Transverse colon (tissue), 4 donors: ENCODE measurements at regions not wholly inside any gene's neighbourhood (a gene's known extent, or its start where the extent isn't known, plus 50 kb on each side); places are given as distances from the start of the nearest gene placed in this dataset.

Source experiments
- DNase-seq: peaks from one replicate; pipeline ENCODE4 v3.0.0-alpha.2; 2019
- H3K27ac ChIP-seq, 4 donors: fragments of 200-600 bp; sonication (generic); 2 replicates each; pipeline ENCODE4 v1.5.1; 2016 to 2018; ENCODE audit warnings: inconsistent platforms in 4 of 4
- H3K27me3 ChIP-seq: fragments of 200-600 bp; sonication (generic); 2 replicates; pipeline ENCODE4 v1.5.1; 2017; ENCODE audit warnings: inconsistent platforms
- H3K36me3 ChIP-seq, 4 donors: fragments of 200-600 bp; sonication (generic); 2 replicates each; pipeline ENCODE4 v1.5.1; 2017 to 2019; ENCODE audit warnings: inconsistent platforms in 4 of 4
- H3K4me1 ChIP-seq, 4 donors: fragments of 200-600 bp; sonication (generic); 2 replicates each; pipeline ENCODE4 v1.5.1; 2017 to 2020; ENCODE audit warnings: inconsistent platforms in 4 of 4
- H3K4me3 ChIP-seq, 4 donors: fragments of 200-600 bp; sonication (generic); 1 replicate in 1 of 4; 2 replicates in 3 of 4; pipeline versions ENCODE4 v1.5.1 to v1.6.1; 2017 to 2019; ENCODE audit warnings: inconsistent platforms in 4 of 4
- H3K9me3 ChIP-seq, 2 donors: fragments of 200-600 bp; sonication (generic); 2 replicates each; pipeline ENCODE4 v1.5.1; 2017 to 2019; ENCODE audit warnings: inconsistent platforms in 2 of 2
- EP300 ChIP-seq: sonication (generic); formaldehyde crosslinking; IDR thresholded peaks from one replicate; pipeline ENCODE4 v1.6.1; 2017; ENCODE audit warnings: antibody characterized with exemption, low read depth
- POLR2A ChIP-seq: fragments of 450-650 bp; IDR thresholded peaks from one replicate; pipeline ENCODE4 v1.6.1; 2016; ENCODE audit warnings: antibody characterized with exemption, mild to moderate bottlenecking, moderate library complexity
- POLR2AphosphoS5 ChIP-seq, 3 donors: sonication (generic); formaldehyde crosslinking; IDR thresholded peaks; one replicate each; pipeline ENCODE4 v1.6.1; 2016; ENCODE audit warnings: antibody characterized with exemption in 3 of 3
- WGBS, 2 donors: methylation state at CpG; one replicate each; pipeline ENCODE4 v1.1.5; 2018; ENCODE audit warnings: low coverage in 1 of 2; 5-methylcytosine and 5-hydroxymethylcytosine counted together
- in situ Hi-C, 4 donors: fragments of 200-750 bp; cut with MboI; loops; one replicate each; pipeline versions ENCODE4 v1.15.0 to v1.15.1; 2017; ENCODE audit warnings: low sequenced_read_pairs in 3 of 4, low pct_ligation_motif_present in 1 of 4, low pct_unique_long_range_greater_than_20kb in 1 of 4
- intact Hi-C: fragments of 100-400 bp; cut with DNase I; formaldehyde crosslinking; loops from one replicate; pipeline ENCODE4 v1.15.1; 2023; ENCODE audit warnings: low total_unique reads
- TF ChIP-seq, protein P1 (sequence below), 5 experiments: fragments of 200-600 bp in 3 of 5; fragments of 450-650 bp in 2 of 5; sonication (generic) in 3 of 5; IDR thresholded peaks; 1 replicate in 2 of 5; 2 replicates in 3 of 5; pipeline ENCODE4 v1.5.1; 2016 to 2017; ENCODE audit warnings: antibody characterized with exemption in 5 of 5, inconsistent platforms in 3 of 5, mild to moderate bottlenecking in 2 of 5, moderate library complexity in 1 of 5

DNA sequence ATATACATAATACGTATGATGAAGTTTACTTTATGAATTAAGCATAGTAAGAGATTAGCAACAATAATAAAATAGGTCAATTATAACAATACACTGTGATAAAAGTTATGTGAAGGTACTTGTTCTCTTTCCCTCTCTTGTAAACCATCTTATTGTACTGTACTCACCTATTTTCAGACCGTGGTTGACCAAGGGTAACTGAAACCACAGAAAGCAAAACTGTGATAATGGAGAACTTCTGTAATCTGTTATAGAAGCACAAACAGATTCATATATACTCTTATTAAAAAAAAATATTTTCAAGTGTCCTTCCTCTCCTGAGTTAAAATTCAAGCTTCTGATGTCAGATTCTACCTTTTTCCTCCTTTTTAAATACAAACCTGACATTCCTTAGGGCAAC is 1247.8 kb upstream of the SORCS1 start:
- 42 to 86% methylated on average over 2 of the region's 2 CpGs for WGBS, 2 donors
- no peak for DNase-seq
- Histone ChIP-seq H3K27me3 (no peaks in the 10 kb centered on the region), H3K27ac (no peak overlapping the region), H3K9me3 (no peaks in the 10 kb centered on the region), H3K36me3 (no peaks in the 10 kb centered on the region), H3K4me1 (no peaks in the 10 kb centered on the region), H3K4me3 (no peak overlapping the region)
- TF ChIP-seq, protein P1, sequence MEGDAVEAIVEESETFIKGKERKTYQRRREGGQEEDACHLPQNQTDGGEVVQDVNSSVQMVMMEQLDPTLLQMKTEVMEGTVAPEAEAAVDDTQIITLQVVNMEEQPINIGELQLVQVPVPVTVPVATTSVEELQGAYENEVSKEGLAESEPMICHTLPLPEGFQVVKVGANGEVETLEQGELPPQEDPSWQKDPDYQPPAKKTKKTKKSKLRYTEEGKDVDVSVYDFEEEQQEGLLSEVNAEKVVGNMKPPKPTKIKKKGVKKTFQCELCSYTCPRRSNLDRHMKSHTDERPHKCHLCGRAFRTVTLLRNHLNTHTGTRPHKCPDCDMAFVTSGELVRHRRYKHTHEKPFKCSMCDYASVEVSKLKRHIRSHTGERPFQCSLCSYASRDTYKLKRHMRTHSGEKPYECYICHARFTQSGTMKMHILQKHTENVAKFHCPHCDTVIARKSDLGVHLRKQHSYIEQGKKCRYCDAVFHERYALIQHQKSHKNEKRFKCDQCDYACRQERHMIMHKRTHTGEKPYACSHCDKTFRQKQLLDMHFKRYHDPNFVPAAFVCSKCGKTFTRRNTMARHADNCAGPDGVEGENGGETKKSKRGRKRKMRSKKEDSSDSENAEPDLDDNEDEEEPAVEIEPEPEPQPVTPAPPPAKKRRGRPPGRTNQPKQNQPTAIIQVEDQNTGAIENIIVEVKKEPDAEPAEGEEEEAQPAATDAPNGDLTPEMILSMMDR (IDR thresholded peaks at IDR 0.05): no peak
- no peak for TF ChIP-seq EP300
- no peak for TF ChIP-seq POLR2A
- no peak for TF ChIP-seq POLR2AphosphoS5 (IDR thresholded peaks at IDR 0.05)
- in situ Hi-C loops: no loop called here
- intact Hi-C loops: no loop called here

DNA sequence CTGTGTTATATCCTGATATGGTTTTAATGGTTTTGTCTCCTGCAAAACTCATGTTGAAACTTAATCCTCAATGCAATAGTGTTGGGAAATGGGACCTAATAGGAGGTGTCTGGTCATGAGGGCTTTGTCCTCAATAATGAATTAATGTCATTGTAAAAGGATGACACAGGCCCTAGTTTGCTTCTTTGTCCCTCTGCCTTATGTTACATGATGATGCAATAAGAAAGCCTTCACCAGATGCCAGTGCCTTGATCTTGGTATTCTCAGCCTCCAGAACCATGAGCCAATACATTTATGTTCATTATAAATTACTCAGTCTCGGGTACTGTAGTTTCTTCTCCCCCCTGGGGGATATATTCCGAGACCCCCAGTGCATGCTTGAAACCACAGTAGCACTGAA is 1247.4 kb upstream of the SORCS1 start:
- no peak for DNase-seq
- 80% methylated on average over 2 of the region's 2 CpGs; no CpG with 5 or more reads in 1 of the 2 donors for WGBS, 2 donors
- no peaks in the 10 kb centered on the region for H3K36me3 ChIP-seq
- intact Hi-C loops (no loop called here), in situ Hi-C loops (no loop called here)
- TF ChIP-seq POLR2AphosphoS5 (IDR thresholded peaks at IDR 0.05): no peak
- no peaks in the 10 kb centered on the region for H3K4me1 ChIP-seq
- no peak overlapping the region for H3K4me3 ChIP-seq
- no peaks in the 10 kb centered on the region for H3K9me3 ChIP-seq
- no peaks in the 10 kb centered on the region for H3K27me3 ChIP-seq
- H3K27ac ChIP-seq: no peak overlapping the region

DNA sequence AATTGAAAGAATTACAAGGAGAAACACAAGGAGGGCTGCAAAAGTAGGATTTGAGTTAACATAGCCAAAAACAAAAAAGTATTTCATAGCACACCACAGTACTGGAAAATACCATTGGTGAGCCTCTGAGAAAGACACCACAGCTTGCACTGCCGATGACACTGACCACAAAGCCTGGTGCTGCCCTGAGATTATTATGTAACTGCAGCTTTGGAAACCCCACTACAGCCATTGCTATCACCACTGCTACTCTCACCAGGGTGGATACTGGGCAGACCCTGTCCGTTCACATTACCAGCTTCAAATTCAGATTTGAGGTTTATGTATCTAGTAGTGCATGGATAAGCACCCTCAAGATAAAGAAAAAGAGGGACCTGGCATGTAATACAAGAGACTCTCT is 1246.7 kb upstream of the SORCS1 start:
- no peaks in the 10 kb centered on the region for H3K4me1 ChIP-seq
- H3K36me3 ChIP-seq: no peaks in the 10 kb centered on the region
- no peak for DNase-seq
- no peak for TF ChIP-seq POLR2AphosphoS5 (IDR thresholded peaks at IDR 0.05)
- TF ChIP-seq, protein P1 (IDR thresholded peaks at IDR 0.05): no peak
- no peak for TF ChIP-seq POLR2A
- H3K4me3 ChIP-seq: no peak overlapping the region
- intact Hi-C loops: no loop called here
- no peaks in the 10 kb centered on the region for H3K27me3 ChIP-seq
- WGBS, 2 donors: 76% methylated on average over 2 of the region's 2 CpGs; no CpG with 5 or more reads in 1 of the 2 donors
- no peaks in the 10 kb centered on the region for H3K9me3 ChIP-seq
- H3K27ac ChIP-seq: no peak overlapping the region
- in situ Hi-C loops: no loop called here

GRCh38 chr10:108410236-108410635 is 1245.7 kb upstream of the SORCS1 start:
- no peaks in the 10 kb centered on the region for H3K27me3 ChIP-seq
- H3K36me3 ChIP-seq: no peaks in the 10 kb centered on the region
- TF ChIP-seq, protein P1 (IDR thresholded peaks at IDR 0.05): no peak
- no peak for TF ChIP-seq POLR2AphosphoS5 (IDR thresholded peaks at IDR 0.05)
- TF ChIP-seq POLR2A: no peak
- no peak for TF ChIP-seq EP300
- intact Hi-C loops: no loop called here
- H3K4me3 ChIP-seq: no peak overlapping the region
- 67 to 73% methylated on average over 1 of the region's 1 CpG for WGBS, 2 donors
- H3K27ac ChIP-seq: no peak overlapping the region
- no peaks in the 10 kb centered on the region for H3K9me3 ChIP-seq
- no peaks in the 10 kb centered on the region for H3K4me1 ChIP-seq
- in situ Hi-C loops: no loop called here
- no peak for DNase-seq

GRCh38 chr10:108409306-108409705 is 1244.8 kb upstream of the SORCS1 start:
- TF ChIP-seq, protein P1 (IDR thresholded peaks at IDR 0.05): no peak
- TF ChIP-seq EP300 (no peak), POLR2A (no peak), POLR2AphosphoS5 (IDR thresholded peaks at IDR 0.05) (no peak)
- H3K4me1 ChIP-seq: no peaks in the 10 kb centered on the region
- DNase-seq: no peak
- in situ Hi-C loops: no loop called here
- H3K9me3 ChIP-seq: no peaks in the 10 kb centered on the region
- no peaks in the 10 kb centered on the region for H3K36me3 ChIP-seq
- H3K27me3 ChIP-seq: no peaks in the 10 kb centered on the region
- H3K4me3 ChIP-seq: no peak overlapping the region
- intact Hi-C loops: no loop called here
- no peak overlapping the region for H3K27ac ChIP-seq
